ENCODE measurements at regions not wholly inside any gene's neighbourhood (a gene's known extent, or its start where the extent isn't known, plus 50 kb on each side); places are given as distances from the start of the nearest gene placed in this dataset.

DNA sequence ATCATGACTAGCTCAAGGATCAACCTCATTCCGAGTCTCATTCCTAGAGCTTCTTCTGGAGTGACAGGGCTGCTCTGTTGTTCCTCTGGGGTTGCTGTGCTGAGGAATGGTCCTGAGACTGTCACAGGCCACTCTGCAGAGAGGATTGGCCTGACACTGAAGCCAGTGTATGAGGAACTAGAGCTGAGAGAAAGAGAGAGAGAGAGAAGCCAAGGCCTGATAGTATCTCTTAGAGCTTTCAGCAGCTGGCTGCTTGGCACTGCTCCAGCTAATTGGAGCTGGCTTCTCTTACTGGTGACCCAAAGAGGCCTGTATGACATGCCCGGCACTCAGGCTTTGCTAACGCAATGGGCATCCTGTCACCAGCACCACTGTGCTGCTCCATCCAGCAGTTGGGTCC lies 73.4 kb upstream of the FLT1 start:
- no peak for TF ChIP-seq POLR2A (IDR thresholded peaks at IDR 0.05)
- no peak for TF ChIP-seq POLR2AphosphoS5 (IDR thresholded peaks at IDR 0.05)
- TF ChIP-seq CTCF (IDR thresholded peaks at IDR 0.05 in 8 of 11, conservative IDR thresholded peaks at IDR 0.05 in 3 of 11) = no peak
- H3K36me3 ChIP-seq = no peaks in the 10 kb centered on the region
- H3K27me3 ChIP-seq (replicated peaks in 1 of 7) = no peaks in the 10 kb centered on the region
- WGBS, 5 donors = 38 to 57% (median 41%) methylated on average over 3 of the region's 3 CpGs
- H3K4me1 ChIP-seq = no peaks in the 10 kb centered on the region
- no peaks in the 10 kb centered on the region for H3K9me3 ChIP-seq
- no peak overlapping the region for H3K27ac ChIP-seq
- H3K4me3 ChIP-seq = no peak overlapping the region
- intact Hi-C loops (cut with DNase I; ENCODE audit: low total_unique reads) = no loop called here
- DNase-seq = no peak

GRCh38 chr13:28566891-28567290 lies 72.0 kb upstream of the FLT1 start:
- TF ChIP-seq POLR2AphosphoS5 (IDR thresholded peaks at IDR 0.05) (no peak), POLR2A (IDR thresholded peaks at IDR 0.05) (no peak), CTCF (IDR thresholded peaks at IDR 0.05 in 8 of 11, conservative IDR thresholded peaks at IDR 0.05 in 3 of 11) (no peak)
- no peak overlapping the region for H3K4me3 ChIP-seq
- intact Hi-C loops (cut with DNase I; ENCODE audit: low total_unique reads) = no loop called here
- no peaks in the 10 kb centered on the region for H3K9me3 ChIP-seq
- WGBS, 5 donors = 88 to 97% (median 94%) methylated on average over 4 of the region's 4 CpGs
- no peak overlapping the region for H3K27ac ChIP-seq
- H3K36me3 ChIP-seq = no peaks in the 10 kb centered on the region
- no peak for DNase-seq
- no peaks in the 10 kb centered on the region for H3K27me3 ChIP-seq (replicated peaks in 1 of 7)
- no peaks in the 10 kb centered on the region for H3K4me1 ChIP-seq

DNA sequence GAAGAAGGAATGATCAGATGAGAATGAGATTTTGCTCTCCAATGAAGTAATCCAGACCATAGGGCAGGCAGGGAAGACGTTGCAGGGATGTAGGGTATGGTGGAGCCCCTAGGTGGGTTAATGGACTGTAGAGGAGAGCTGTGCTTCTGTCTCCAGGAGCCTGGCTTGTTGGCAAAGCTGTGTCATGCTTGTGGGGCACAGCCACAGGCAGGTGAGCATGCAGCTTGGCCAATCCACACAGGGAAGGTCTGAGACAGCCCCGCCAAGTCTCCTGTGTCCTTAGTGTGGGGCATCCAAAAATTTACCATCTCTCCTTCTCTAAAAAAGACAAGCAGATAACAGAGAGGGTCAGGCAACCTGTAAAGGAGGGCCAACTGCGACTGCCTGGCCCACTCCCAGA lies 71.4 kb upstream of the FLT1 start:
- DNase-seq = no peak
- no peaks in the 10 kb centered on the region for H3K27me3 ChIP-seq (replicated peaks in 1 of 7)
- no peaks in the 10 kb centered on the region for H3K4me1 ChIP-seq
- H3K4me3 ChIP-seq = no peak overlapping the region
- WGBS, 5 donors = 80 to 91% (median 83%) methylated on average over 3 of the region's 3 CpGs
- no peak overlapping the region for H3K27ac ChIP-seq
- no peaks in the 10 kb centered on the region for H3K36me3 ChIP-seq
- no peaks in the 10 kb centered on the region for H3K9me3 ChIP-seq
- intact Hi-C loops (cut with DNase I; ENCODE audit: low total_unique reads) = no loop called here
- TF ChIP-seq POLR2AphosphoS5 (IDR thresholded peaks at IDR 0.05) = no peak
- TF ChIP-seq POLR2A (IDR thresholded peaks at IDR 0.05) = no peak
- no peak for TF ChIP-seq CTCF (IDR thresholded peaks at IDR 0.05 in 8 of 11, conservative IDR thresholded peaks at IDR 0.05 in 3 of 11)

GRCh38 chr13:28564030-28564429 lies 69.1 kb upstream of the FLT1 start:
- WGBS, 5 donors = 78 to 91% (median 85%) methylated on average over 10 of the region's 10 CpGs
- TF ChIP-seq POLR2AphosphoS5 (IDR thresholded peaks at IDR 0.05) (no peak), CTCF (IDR thresholded peaks at IDR 0.05 in 8 of 11, conservative IDR thresholded peaks at IDR 0.05 in 3 of 11) (no peak), POLR2A (IDR thresholded peaks at IDR 0.05) (no peak)
- DNase-seq = no peak
- Histone ChIP-seq H3K9me3 (no peaks in the 10 kb centered on the region), H3K4me1 (no peaks in the 10 kb centered on the region), H3K27me3 (replicated peaks in 1 of 7) (no peaks in the 10 kb centered on the region), H3K27ac (no peak overlapping the region), H3K36me3 (no peaks in the 10 kb centered on the region), H3K4me3 (no peak overlapping the region)
- intact Hi-C loops (cut with DNase I; ENCODE audit: low total_unique reads) = no loop called here

Measured in spleen (tissue), 11 donors.